ENCODE measurements at regions not wholly inside any gene's neighbourhood (a gene's known extent, or its start where the extent isn't known, plus 50 kb on each side); places are given as distances from the start of the nearest gene placed in this dataset.

DNA sequence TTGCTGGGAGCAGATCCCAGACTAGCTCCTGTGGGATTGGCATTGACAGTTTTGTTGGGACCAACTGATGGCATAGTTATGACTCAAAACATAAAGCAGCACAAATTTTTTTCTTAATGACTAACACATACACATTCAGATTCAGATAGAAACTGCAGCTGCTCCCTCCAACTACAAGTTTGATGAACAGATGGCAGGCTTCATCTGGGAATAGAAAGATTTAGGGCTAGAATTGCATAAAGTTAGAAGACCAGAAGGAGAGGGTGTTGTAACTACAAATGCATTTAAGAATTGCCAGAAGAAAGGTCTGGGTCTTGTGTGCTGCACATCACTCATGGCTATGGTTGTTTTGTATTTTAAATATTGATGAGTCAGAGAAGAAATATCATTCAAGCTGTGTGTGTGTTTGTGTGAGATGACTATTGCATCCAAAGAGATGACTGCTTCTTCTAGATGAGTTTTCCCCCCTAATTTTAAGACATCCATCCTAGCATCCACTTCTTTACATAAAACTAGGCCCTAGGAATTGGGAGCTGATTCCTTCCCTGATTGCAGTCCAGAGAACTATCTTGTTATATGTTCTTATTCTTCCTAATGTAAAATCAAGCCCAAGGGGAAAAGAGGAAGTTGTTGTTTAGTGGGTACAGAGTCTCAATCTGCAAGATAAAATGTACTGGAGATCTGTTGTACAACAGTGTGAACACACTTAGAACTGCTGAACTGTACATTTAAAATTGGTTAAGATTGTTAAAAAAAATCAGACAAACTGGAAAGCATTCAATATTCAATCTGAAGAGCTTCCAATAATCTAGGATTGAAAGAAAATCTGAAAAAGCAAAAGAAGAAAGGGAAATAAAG lies 175.1 kb downstream of the PARM1 start:
- DNase-seq (ENCODE audit: low spot score), result no peak

- no peak for DNase-seq (ENCODE audit: low spot score)
Measured at GRCh38 chr4:75102787-75103085, 169.8 kb downstream of the PARM1 start.

DNA sequence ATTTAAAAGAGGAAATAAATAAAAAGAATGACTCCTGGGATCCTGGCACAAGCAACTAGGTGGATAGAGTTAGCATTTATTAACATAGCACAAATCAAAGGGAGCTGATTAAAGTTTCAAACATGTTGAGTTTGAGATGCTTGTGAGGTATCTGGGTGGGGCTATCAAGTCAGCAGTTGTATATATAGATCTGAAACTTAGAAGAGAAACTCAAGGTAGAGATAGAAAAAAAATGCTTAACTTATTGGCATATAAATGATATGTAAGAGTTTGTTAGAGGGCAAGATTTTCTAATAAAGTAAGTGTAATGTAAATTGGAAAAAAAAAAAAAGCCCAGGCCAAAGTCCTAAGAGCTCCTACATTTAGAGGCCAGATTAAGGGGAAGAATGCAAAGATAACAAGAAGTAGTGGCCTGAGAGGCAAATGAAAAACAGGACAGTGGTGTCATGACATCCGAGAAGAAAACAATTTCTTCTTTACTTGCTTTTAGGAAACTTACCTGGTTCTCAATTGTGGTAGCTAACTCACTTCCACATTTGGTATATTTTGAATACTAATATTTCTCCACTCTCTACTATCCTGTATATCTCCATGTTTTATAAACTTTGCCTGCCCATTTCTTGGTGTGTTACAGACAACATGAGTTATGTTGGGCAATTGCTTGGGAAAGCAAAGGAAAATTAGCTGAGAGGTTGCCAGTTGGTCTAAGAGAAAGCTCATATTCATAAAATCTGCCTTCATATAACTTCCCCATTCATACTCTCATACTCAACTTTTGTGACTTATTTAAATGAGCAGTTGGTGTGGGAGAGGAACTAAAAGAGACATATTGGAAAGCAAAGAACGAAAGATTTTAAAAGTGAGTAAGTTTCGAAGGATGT lies 169.2 kb downstream of the PARM1 start:
- DNase-seq (ENCODE audit: low spot score), result no peak
